ENCODE measurements at regions not wholly inside any gene's neighbourhood (a gene's known extent, or its start where the extent isn't known, plus 50 kb on each side); places are given as distances from the start of the nearest gene placed in this dataset.

GRCh38 chr11:11757909-11758308 lies 83.9 kb upstream of the USP47 start:
- Histone ChIP-seq H3K27me3 (ENCODE audit: control insufficient read depth, insufficient read depth, low read length) (peaks cover 16% of the 10 kb centered on the region), H3K4me3 (ENCODE audit: low read depth, low read length) (no peak overlapping the region), H3K36me3 (ENCODE audit: control insufficient read depth, insufficient read depth, low read length) (no peaks in the 10 kb centered on the region)
- CTCF ChIA-PET: no interaction called here
- no peak for TF ChIP-seq CTCF (IDR thresholded peaks at IDR 0.05; ENCODE audit: insufficient read depth, low read depth, low read length)
- no peak for DNase-seq (ENCODE audit: low read depth)
- POLR2A ChIA-PET: no interaction called here

GRCh38 chr11:11756718-11757117 lies 85.1 kb upstream of the USP47 start:
- DNase-seq (ENCODE audit: low read depth): no peak
- Histone ChIP-seq H3K36me3 (ENCODE audit: control insufficient read depth, insufficient read depth, low read length) (no peaks in the 10 kb centered on the region), H3K4me3 (ENCODE audit: low read depth, low read length) (no peak overlapping the region), H3K27me3 (ENCODE audit: control insufficient read depth, insufficient read depth, low read length) (peaks cover 15% of the 10 kb centered on the region)
- TF ChIP-seq CTCF (IDR thresholded peaks at IDR 0.05; ENCODE audit: insufficient read depth, low read depth, low read length): no peak
- POLR2A ChIA-PET: no interaction called here
- CTCF ChIA-PET: no interaction called here

GRCh38 chr11:11755871-11756270 lies 85.9 kb upstream of the USP47 start:
- peaks cover 15% of the 10 kb centered on the region for H3K27me3 ChIP-seq (ENCODE audit: control insufficient read depth, insufficient read depth, low read length)
- DNase-seq (ENCODE audit: low read depth): no peak
- H3K36me3 ChIP-seq (ENCODE audit: control insufficient read depth, insufficient read depth, low read length): no peaks in the 10 kb centered on the region
- no peak for TF ChIP-seq CTCF (IDR thresholded peaks at IDR 0.05; ENCODE audit: insufficient read depth, low read depth, low read length)
- CTCF ChIA-PET: no interaction called here
- POLR2A ChIA-PET: no interaction called here
- no peak overlapping the region for H3K4me3 ChIP-seq (ENCODE audit: low read depth, low read length)

- POLR2A ChIA-PET: no interaction called here
- H3K4me3 ChIP-seq (ENCODE audit: low read depth, low read length): no peak overlapping the region
- DNase-seq (ENCODE audit: low read depth): no peak
- no peaks in the 10 kb centered on the region for H3K36me3 ChIP-seq (ENCODE audit: control insufficient read depth, insufficient read depth, low read length)
- CTCF ChIA-PET: no interaction called here
- TF ChIP-seq CTCF (IDR thresholded peaks at IDR 0.05; ENCODE audit: insufficient read depth, low read depth, low read length): no peak
- H3K27me3 ChIP-seq (ENCODE audit: control insufficient read depth, insufficient read depth, low read length): peaks cover 7% of the 10 kb centered on the region
Observed at GRCh38 chr11:11752679-11753078, 89.1 kb upstream of the USP47 start.

- DNase-seq (ENCODE audit: low read depth): no peak
- no peak for TF ChIP-seq CTCF (IDR thresholded peaks at IDR 0.05; ENCODE audit: insufficient read depth, low read depth, low read length)
- Histone ChIP-seq H3K27me3 (ENCODE audit: control insufficient read depth, insufficient read depth, low read length) (peaks cover 6% of the 10 kb centered on the region; the same call in 1 of the 2 replicates), H3K36me3 (ENCODE audit: control insufficient read depth, insufficient read depth, low read length) (no peaks in the 10 kb centered on the region), H3K4me3 (ENCODE audit: low read depth, low read length) (no peak overlapping the region)
- ChIA-PET CTCF (interaction anchor here (0.7 kb wide), 1 partner anchor 73 kb away, joined by 3 read pairs; no protein-coding TSS in a partner anchor), POLR2A (no interaction called here)
Observed at GRCh38 chr11:11750017-11750878, 91.5 kb upstream of the USP47 start.

Data from BJ (cell line).